Gastrocnemius medialis (tissue), 4 donors: ENCODE measurements at regions not wholly inside any gene's neighbourhood (a gene's known extent, or its start where the extent isn't known, plus 50 kb on each side); places are given as distances from the start of the nearest gene placed in this dataset.

Experiments
- CTCF ChIP-seq, 5 experiments: fragments of 450-650 bp in 3 of 5; fragments of 200-600 bp in 2 of 5; sonication (generic) in 2 of 5; IDR thresholded peaks in 4 of 5; conservative IDR thresholded peaks in 1 of 5; 1 replicate in 4 of 5; 2 replicates in 1 of 5; pipeline ENCODE4 v1.5.1; 2016 to 2019; ENCODE audit warnings: antibody characterized with exemption in 5 of 5, mild to moderate bottlenecking in 3 of 5, moderate library complexity in 3 of 5
- POLR2A ChIP-seq, 2 donors: fragments of 450-650 bp; IDR thresholded peaks; one replicate each; pipeline ENCODE4 v1.6.1; 2017; ENCODE audit warnings: antibody characterized with exemption in 2 of 2, mild to moderate bottlenecking in 2 of 2, moderate library complexity in 2 of 2

- TF ChIP-seq CTCF (IDR thresholded peaks at IDR 0.05 in 4 of 5, conservative IDR thresholded peaks at IDR 0.05 in 1 of 5): no peak
- TF ChIP-seq POLR2A (IDR thresholded peaks at IDR 0.05): no peak
These were observed 151.8 kb upstream of the SOX14 start for GRCh38 chr3:137612291-137612690.
